Thoracic aorta (tissue), 2 donors: ENCODE measurements at regions not wholly inside any gene's neighbourhood (a gene's known extent, or its start where the extent isn't known, plus 50 kb on each side); places are given as distances from the start of the nearest gene placed in this dataset.

Experiments used
- ATAC-seq: fragments of 150-250 bp; one replicate; pipeline ENCODE4 v1.8.0; 2017; ENCODE audit warnings: low read depth; ENCODE audit not compliant: insufficient number of reproducible peaks, low FRiP score
- DNase-seq: peaks from one replicate; pipeline ENCODE4 v3.0.0-alpha.2; 2020; ENCODE audit warnings: low spot score
- H3K27ac ChIP-seq, 2 donors: fragments of 200-600 bp; sonication (generic); 1 replicate in 1 of 2; 2 replicates in 1 of 2; pipeline ENCODE4 v1.5.1; 2016; ENCODE audit warnings: mild to moderate bottlenecking in 2 of 2, moderate library complexity in 2 of 2
- H3K27me3 ChIP-seq: fragments of 200-600 bp; sonication (generic); replicated peaks from 2 replicates; pipeline ENCODE4 v1.6.0; 2016; ENCODE audit warnings: mild to moderate bottlenecking; ENCODE audit not compliant: insufficient read depth
- H3K36me3 ChIP-seq: fragments of 200-600 bp; sonication (generic); one replicate; pipeline ENCODE4 v1.5.1; 2016
- H3K4me1 ChIP-seq, 2 donors: fragments of 200-600 bp; sonication (generic); 1 replicate in 1 of 2; 2 replicates in 1 of 2; pipeline versions ENCODE4 v1.5.1 to v1.6.0; 2016; ENCODE audit warnings: low read depth in 2 of 2, mild to moderate bottlenecking in 1 of 2; ENCODE audit not compliant: control insufficient read depth in 1 of 2
- H3K4me3 ChIP-seq: fragments of 200-600 bp; sonication (generic); 2 replicates; pipeline ENCODE4 v1.5.1; 2016; ENCODE audit warnings: mild to moderate bottlenecking
- H3K9me3 ChIP-seq: fragments of 200-600 bp; sonication (generic); 2 replicates; pipeline ENCODE4 v1.5.1; 2016
- TF ChIP-seq, protein P1 (sequence below): fragments of 200-600 bp; sonication (generic); IDR thresholded peaks from one replicate; pipeline ENCODE4 v1.5.1; 2019; ENCODE audit warnings: antibody characterized with exemption

DNA sequence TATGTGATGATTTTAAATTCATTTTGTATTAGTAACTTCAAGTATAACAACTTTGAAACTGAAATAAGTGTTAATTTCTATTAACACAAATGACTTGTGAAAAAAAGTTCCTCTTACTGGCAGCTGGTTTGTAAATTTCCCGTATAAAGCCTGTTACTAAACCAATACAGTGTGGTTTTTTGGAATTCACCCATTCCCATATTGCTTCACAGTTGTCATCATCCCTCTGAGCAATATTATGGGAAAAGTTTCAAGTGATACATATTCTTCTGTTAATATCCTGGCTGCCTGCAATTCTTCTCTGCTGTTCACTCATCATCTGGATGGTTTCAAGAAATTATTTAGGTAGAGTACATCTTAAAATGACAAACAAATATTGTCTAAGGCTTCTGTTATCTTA, 1185.1 kb upstream of the C9orf72 start:
- no peaks in the 10 kb centered on the region for H3K36me3 ChIP-seq
- no peak for ATAC-seq
- H3K27ac ChIP-seq = no peak overlapping the region
- TF ChIP-seq, protein P1, sequence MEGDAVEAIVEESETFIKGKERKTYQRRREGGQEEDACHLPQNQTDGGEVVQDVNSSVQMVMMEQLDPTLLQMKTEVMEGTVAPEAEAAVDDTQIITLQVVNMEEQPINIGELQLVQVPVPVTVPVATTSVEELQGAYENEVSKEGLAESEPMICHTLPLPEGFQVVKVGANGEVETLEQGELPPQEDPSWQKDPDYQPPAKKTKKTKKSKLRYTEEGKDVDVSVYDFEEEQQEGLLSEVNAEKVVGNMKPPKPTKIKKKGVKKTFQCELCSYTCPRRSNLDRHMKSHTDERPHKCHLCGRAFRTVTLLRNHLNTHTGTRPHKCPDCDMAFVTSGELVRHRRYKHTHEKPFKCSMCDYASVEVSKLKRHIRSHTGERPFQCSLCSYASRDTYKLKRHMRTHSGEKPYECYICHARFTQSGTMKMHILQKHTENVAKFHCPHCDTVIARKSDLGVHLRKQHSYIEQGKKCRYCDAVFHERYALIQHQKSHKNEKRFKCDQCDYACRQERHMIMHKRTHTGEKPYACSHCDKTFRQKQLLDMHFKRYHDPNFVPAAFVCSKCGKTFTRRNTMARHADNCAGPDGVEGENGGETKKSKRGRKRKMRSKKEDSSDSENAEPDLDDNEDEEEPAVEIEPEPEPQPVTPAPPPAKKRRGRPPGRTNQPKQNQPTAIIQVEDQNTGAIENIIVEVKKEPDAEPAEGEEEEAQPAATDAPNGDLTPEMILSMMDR = no peak
- H3K9me3 ChIP-seq = no peaks in the 10 kb centered on the region
- DNase-seq = no peak
- no peak overlapping the region for H3K4me3 ChIP-seq
- H3K27me3 ChIP-seq = no peaks in the 10 kb centered on the region
- H3K4me1 ChIP-seq = no peaks in the 10 kb centered on the region

DNA sequence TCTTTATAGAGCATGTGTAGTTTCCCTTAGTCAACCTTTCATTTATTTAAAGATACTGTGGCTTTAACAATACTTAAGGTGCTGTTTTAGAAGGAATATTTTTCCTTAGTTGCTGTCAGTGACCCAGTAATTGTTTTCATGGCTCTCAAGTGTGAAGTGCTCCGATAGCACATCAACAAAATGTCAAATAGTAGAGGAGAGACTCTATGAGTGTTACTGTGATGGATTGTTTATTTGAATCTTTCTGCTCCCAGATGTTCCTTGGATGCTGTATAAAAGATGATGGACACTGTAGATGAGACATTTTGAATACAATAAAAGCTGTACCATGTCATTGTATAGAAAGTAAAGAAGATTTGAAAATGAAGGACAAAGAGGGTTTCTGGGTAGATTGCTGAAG, 1185.7 kb upstream of the C9orf72 start:
- no peak for ATAC-seq
- no peaks in the 10 kb centered on the region for H3K36me3 ChIP-seq
- no peaks in the 10 kb centered on the region for H3K4me1 ChIP-seq
- no peaks in the 10 kb centered on the region for H3K27me3 ChIP-seq
- no peak for DNase-seq
- no peaks in the 10 kb centered on the region for H3K9me3 ChIP-seq
- H3K4me3 ChIP-seq = no peak overlapping the region
- TF ChIP-seq, protein P1 = no peak
- no peak overlapping the region for H3K27ac ChIP-seq

DNA sequence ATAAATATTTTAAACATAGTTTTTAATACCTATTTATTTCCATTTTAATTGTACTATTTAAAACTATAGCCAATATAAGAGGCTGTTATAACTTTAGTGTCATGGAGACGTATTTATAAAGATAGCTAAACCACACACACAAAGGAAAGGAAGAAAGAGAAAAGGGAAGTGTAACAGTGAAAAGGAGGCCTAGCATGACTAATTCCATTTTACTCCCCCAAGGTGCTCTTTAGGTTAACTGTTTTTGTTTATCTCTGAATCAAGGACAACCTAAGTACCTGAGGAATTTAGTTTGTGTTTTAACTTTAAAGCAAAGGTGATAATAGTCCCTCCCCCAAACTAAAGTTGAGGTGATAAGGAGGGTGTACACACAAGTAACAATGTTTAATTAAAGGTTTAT, 1188.9 kb upstream of the C9orf72 start:
- no peaks in the 10 kb centered on the region for H3K4me1 ChIP-seq
- H3K9me3 ChIP-seq = no peaks in the 10 kb centered on the region
- H3K27me3 ChIP-seq = no peaks in the 10 kb centered on the region
- no peaks in the 10 kb centered on the region for H3K36me3 ChIP-seq
- ATAC-seq (no peak), DNase-seq (no peak)
- no peak overlapping the region for H3K4me3 ChIP-seq
- H3K27ac ChIP-seq = no peak overlapping the region
- TF ChIP-seq, protein P1 = no peak

DNA sequence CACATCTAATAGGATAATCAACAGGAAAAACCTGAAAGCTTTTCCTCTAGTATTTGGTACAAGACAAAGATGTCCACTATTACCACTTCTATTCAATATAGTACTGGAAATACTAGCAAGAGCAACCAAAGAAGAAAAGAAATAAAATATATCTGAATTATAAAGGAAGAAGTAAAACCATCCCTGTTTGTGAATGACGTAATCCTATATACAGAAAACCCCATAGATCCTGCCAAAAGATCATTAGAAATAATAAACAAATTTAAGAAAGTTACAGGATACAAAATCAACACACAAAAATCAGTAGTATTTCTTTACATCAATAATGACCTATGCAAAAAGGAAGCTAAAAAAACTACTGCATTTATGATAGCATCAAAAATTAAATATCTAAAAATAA, 1191.3 kb upstream of the C9orf72 start:
- Histone ChIP-seq H3K4me3 (no peak overlapping the region), H3K36me3 (no peaks in the 10 kb centered on the region), H3K9me3 (no peaks in the 10 kb centered on the region), H3K4me1 (no peaks in the 10 kb centered on the region), H3K27ac (no peak overlapping the region), H3K27me3 (no peaks in the 10 kb centered on the region)
- DNase-seq (no peak), ATAC-seq (no peak)
- TF ChIP-seq, protein P1 = no peak

DNA sequence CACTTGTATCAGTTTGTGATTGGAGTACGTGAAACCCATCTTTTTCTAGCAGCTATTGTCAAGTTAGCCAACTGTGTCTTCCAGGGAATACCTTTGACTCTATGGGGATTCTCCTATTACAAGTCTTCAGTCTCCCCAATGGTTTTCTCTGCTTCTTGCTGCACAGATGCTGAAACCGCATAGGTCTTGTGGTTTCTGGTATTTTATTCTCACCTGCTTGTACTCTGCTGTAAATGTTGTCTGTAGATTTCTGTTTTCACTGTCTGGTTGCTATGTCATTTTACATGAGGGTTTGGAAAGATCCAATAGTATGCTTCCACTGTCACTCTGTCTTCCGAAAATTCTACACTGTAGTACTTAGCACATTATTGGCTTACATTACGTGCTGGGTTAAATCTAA, 1196.9 kb upstream of the C9orf72 start:
- Histone ChIP-seq H3K36me3 (no peaks in the 10 kb centered on the region), H3K4me3 (no peak overlapping the region), H3K9me3 (no peaks in the 10 kb centered on the region), H3K4me1 (no peaks in the 10 kb centered on the region), H3K27me3 (no peaks in the 10 kb centered on the region), H3K27ac (no peak overlapping the region)
- TF ChIP-seq, protein P1 = no peak
- ATAC-seq (no peak), DNase-seq (no peak)
